GM12878 (cell line): ENCODE measurements at regions not wholly inside any gene's neighbourhood (a gene's known extent, or its start where the extent isn't known, plus 50 kb on each side); places are given as distances from the start of the nearest gene placed in this dataset.

Experiments
- ATAC-seq: fragments of 200-7000 bp; cut with Tn5 transposase; 3 replicates; pipeline ENCODE4 v1.9.1; 2020; ENCODE audit warnings: mild to moderate bottlenecking, moderate library complexity
- BruUV-seq: library from RNA; stranded (reverse); fragments of 400-500 nt; replicated peaks from 2 replicates; lab custom pipeline; 2021; lab: Mats Ljungman, UMichigan
- CTCF ChIA-PET: fragments of 300-600 bp; sonication (Branson Sonifier 250); formaldehyde crosslinking; extraction: SDS; loops from one replicate; lab custom pipeline; 2021; ENCODE audit warnings: inconsistent platforms; lab: Yijun Ruan, JAX
- POLR2A ChIA-PET: fragments of 350-600 bp; formaldehyde crosslinking; extraction: SDS; loops from one replicate; lab custom pipeline; 2021; ENCODE audit warnings: inconsistent platforms; lab: Charles Lee
- RAD21 ChIA-PET: fragments of 300-600 bp; sonication (Branson Sonifier 250); formaldehyde crosslinking; loops from one replicate; lab custom pipeline; 2023; ENCODE audit warnings: antibody characterized with exemption; ENCODE audit not compliant: unreplicated experiment; lab: Charles Lee
- SMC1A ChIA-PET: fragments of 300-600 bp; sonication (Branson Sonifier 250); formaldehyde crosslinking; loops from one replicate; lab custom pipeline; 2023; ENCODE audit not compliant: unreplicated experiment, uncharacterized antibody; lab: Charles Lee
- DNase-seq: peaks from one replicate; pipeline ENCODE4 v3.0.0-alpha.2; 2011; ENCODE audit warnings: low read depth, low spot score
- FAIRE-seq: peaks from 3 replicates; lab custom pipeline; 2011; peaks lifted over from hg19 to GRCh38; lab: Jason Lieb, UNC
- H2AFZ ChIP-seq: 2 replicates; pipeline ENCODE4 v1.6.0; 2011; ENCODE audit warnings: low read depth, low read length, control low read depth; ENCODE audit not compliant: control insufficient read depth
- H3K27ac ChIP-seq: 2 replicates; pipeline ENCODE4 v1.5.1; 2011; ENCODE audit warnings: control low read depth; ENCODE audit not compliant: control insufficient read depth, insufficient read depth
- H3K27me3 ChIP-seq, 2 experiments: replicated peaks in 1 of 2; 2 replicates each; pipeline versions ENCODE4 v1.6.0 to v1.6.1; 2011; ENCODE audit warnings: low read length in 1 of 2; ENCODE audit not compliant: control insufficient read depth in 2 of 2, insufficient read depth in 2 of 2
- H3K36me3 ChIP-seq, 2 experiments: 2 replicates each; pipeline ENCODE4 v1.5.1; 2011; ENCODE audit warnings: low read length in 1 of 2; ENCODE audit not compliant: control insufficient read depth in 2 of 2, insufficient read depth in 2 of 2
- H3K4me1 ChIP-seq: 2 replicates; pipeline ENCODE4 v1.6.1; 2011; ENCODE audit warnings: mild to moderate bottlenecking, low read length, moderate library complexity, mixed read lengths; ENCODE audit not compliant: control insufficient read depth, insufficient read depth
- H3K4me2 ChIP-seq: 2 replicates; pipeline ENCODE4 v1.6.0; 2011; ENCODE audit warnings: control low read depth; ENCODE audit not compliant: control insufficient read depth, insufficient read depth
- H3K4me3 ChIP-seq: fragments of 200-600 bp; sonication (generic); 2 replicates; pipeline ENCODE4 v1.5.1; 2016
- H3K79me2 ChIP-seq: 2 replicates; pipeline ENCODE4 v1.6.0; 2011; ENCODE audit warnings: low read length; ENCODE audit not compliant: control insufficient read depth, insufficient read depth
- H3K9ac ChIP-seq: 2 replicates; pipeline ENCODE4 v1.8.0; 2011; ENCODE audit warnings: low read length, control low read depth, mixed read lengths; ENCODE audit not compliant: control insufficient read depth, insufficient read depth
- H3K9me3 ChIP-seq: replicated peaks from 3 replicates; pipeline ENCODE4 v1.5.1; 2011; ENCODE audit warnings: mild to moderate bottlenecking, low read length; ENCODE audit not compliant: control insufficient read depth, insufficient read depth
- H4K20me1 ChIP-seq: 2 replicates; pipeline ENCODE4 v1.6.0; 2011; ENCODE audit not compliant: control insufficient read depth, insufficient read depth
- IKZF2 ChIP-seq, 2 experiments: fragments of 450-650 bp; IDR thresholded peaks; 2 replicates each; pipeline ENCODE4 v1.6.1; 2017; ENCODE audit warnings: mild to moderate bottlenecking in 2 of 2, moderate library complexity in 2 of 2
- MEF2A ChIP-seq: IDR thresholded peaks from 2 replicates; pipeline ENCODE4 v1.6.1; 2011; ENCODE audit warnings: low read depth, mild to moderate bottlenecking, low read length, moderate library complexity; ENCODE audit not compliant: insufficient read depth
- MXI1 ChIP-seq: fragments of 150-350 bp; IDR thresholded peaks from 2 replicates; pipeline ENCODE4 v1.6.1; 2011; ENCODE audit warnings: low read depth, mild to moderate bottlenecking, inconsistent platforms, low read length, improper control_type of control experiment
- NFYA ChIP-seq: IDR thresholded peaks from 2 replicates; pipeline ENCODE4 v1.6.1; 2011; ENCODE audit warnings: low read depth, mild to moderate bottlenecking, low read length, improper control_type of control experiment, borderline replicate concordance
- NFYB ChIP-seq: IDR thresholded peaks from 2 replicates; pipeline ENCODE4 v1.6.1; 2011; ENCODE audit warnings: low read depth, mild to moderate bottlenecking, low read length, improper control_type of control experiment, moderate library complexity; ENCODE audit not compliant: insufficient read depth
- POLR2AphosphoS2 ChIP-seq: IDR thresholded peaks from 2 replicates; pipeline ENCODE4 v1.6.1; 2011; ENCODE audit warnings: low read depth, mild to moderate bottlenecking, low read length, improper control_type of control experiment, moderate library complexity
- RAD21 ChIP-seq: IDR thresholded peaks from 2 replicates; pipeline ENCODE4 v1.6.1; 2011; ENCODE audit warnings: mild to moderate bottlenecking, low read depth, low read length, moderate library complexity; ENCODE audit not compliant: insufficient read depth
- RELB ChIP-seq: fragments of 450-650 bp; IDR thresholded peaks from 2 replicates; pipeline ENCODE4 v1.6.1; 2017; ENCODE audit warnings: low read depth, mild to moderate bottlenecking, moderate library complexity
- RUNX3 ChIP-seq: IDR thresholded peaks from 2 replicates; pipeline ENCODE4 v1.6.1; 2012; ENCODE audit warnings: low read length, inconsistent platforms
- SMAD5 ChIP-seq: IDR thresholded peaks from 2 replicates; pipeline ENCODE4 v1.6.1; 2016; ENCODE audit warnings: antibody characterized with exemption, low read depth
- SREBF2 ChIP-seq: IDR thresholded peaks from 2 replicates; pipeline ENCODE4 v1.6.1; 2012; ENCODE audit warnings: mild to moderate bottlenecking, low read length
- SRF ChIP-seq, 2 experiments: IDR thresholded peaks; 2 replicates each; pipeline ENCODE4 v1.6.1; 2011; ENCODE audit warnings: low read depth in 2 of 2, low read length in 2 of 2, mild to moderate bottlenecking in 1 of 2, moderate library complexity in 1 of 2
- TCF12 ChIP-seq: IDR thresholded peaks from 2 replicates; pipeline ENCODE4 v1.6.1; 2011; ENCODE audit warnings: low read depth, mild to moderate bottlenecking, low read length
- ZNF24 ChIP-seq: fragments of 450-650 bp; IDR thresholded peaks from 2 replicates; pipeline ENCODE4 v1.6.1; 2017; ENCODE audit warnings: antibody characterized with exemption, mild to moderate bottlenecking
- ZNF274 ChIP-seq: IDR thresholded peaks from one replicate; pipeline ENCODE4 v1.8.0; 2011; ENCODE audit not compliant: insufficient read length, insufficient read depth
- ZZZ3 ChIP-seq: IDR thresholded peaks from 2 replicates; pipeline ENCODE4 v1.6.1; 2011; ENCODE audit warnings: low read depth; ENCODE audit not compliant: control insufficient read depth, insufficient read length
- WGBS: methylation state at CpG from one replicate; pipeline ENCODE4 v1.1.6; 2016; ENCODE audit warnings: low lambda C conversion rate; ENCODE audit not compliant: insufficient replicate concordance, insufficient coverage; ENCODE audit errors: missing lambda C conversion rate; 5-methylcytosine and 5-hydroxymethylcytosine counted together
- in situ Hi-C: fragments of 300-500 bp; cut with MboI; formaldehyde crosslinking; loops from 9 replicates; pipeline ENCODE4 v1.14.3; 2018; ENCODE audit warnings: mixed read lengths
- intact Hi-C: fragments of 100-400 bp; cut with micrococcal nuclease; formaldehyde crosslinking; loops from one replicate; pipeline ENCODE4 v1.14.2; 2022; ENCODE audit not compliant: unreplicated experiment
- TF ChIP-seq, protein P1 (sequence below): fragments of 450-650 bp; conservative IDR thresholded peaks from 2 replicates; pipeline ENCODE4 v1.6.1; 2017; ENCODE audit warnings: mild to moderate bottlenecking, moderate library complexity
- TF ChIP-seq, protein P2 (sequence below): fragments of 450-650 bp; IDR thresholded peaks from 2 replicates; pipeline ENCODE4 v1.6.1; 2018; ENCODE audit warnings: borderline replicate concordance, mild to moderate bottlenecking; ENCODE audit not compliant: partially characterized antibody

GRCh38 chr15:98281130-98281529, 320.6 kb downstream of the ARRDC4 start:
- ChIA-PET POLR2A (no interaction called here), RAD21 (no interaction called here), SMC1A (no interaction called here), CTCF (no interaction called here)
- no peak overlapping the region for H2AFZ ChIP-seq
- H3K4me3 ChIP-seq = no peak overlapping the region
- in situ Hi-C loops = no loop called here
- H3K4me2 ChIP-seq = no peak overlapping the region
- no peak overlapping the region for H3K27ac ChIP-seq
- no peaks in the 10 kb centered on the region for H3K79me2 ChIP-seq
- no peak for ATAC-seq
- no peak overlapping the region for H3K9ac ChIP-seq
- no peak for FAIRE-seq
- no peaks in the 10 kb centered on the region for H3K36me3 ChIP-seq
- no peaks in the 10 kb centered on the region for H3K27me3 ChIP-seq
- TF ChIP-seq, protein P1, sequence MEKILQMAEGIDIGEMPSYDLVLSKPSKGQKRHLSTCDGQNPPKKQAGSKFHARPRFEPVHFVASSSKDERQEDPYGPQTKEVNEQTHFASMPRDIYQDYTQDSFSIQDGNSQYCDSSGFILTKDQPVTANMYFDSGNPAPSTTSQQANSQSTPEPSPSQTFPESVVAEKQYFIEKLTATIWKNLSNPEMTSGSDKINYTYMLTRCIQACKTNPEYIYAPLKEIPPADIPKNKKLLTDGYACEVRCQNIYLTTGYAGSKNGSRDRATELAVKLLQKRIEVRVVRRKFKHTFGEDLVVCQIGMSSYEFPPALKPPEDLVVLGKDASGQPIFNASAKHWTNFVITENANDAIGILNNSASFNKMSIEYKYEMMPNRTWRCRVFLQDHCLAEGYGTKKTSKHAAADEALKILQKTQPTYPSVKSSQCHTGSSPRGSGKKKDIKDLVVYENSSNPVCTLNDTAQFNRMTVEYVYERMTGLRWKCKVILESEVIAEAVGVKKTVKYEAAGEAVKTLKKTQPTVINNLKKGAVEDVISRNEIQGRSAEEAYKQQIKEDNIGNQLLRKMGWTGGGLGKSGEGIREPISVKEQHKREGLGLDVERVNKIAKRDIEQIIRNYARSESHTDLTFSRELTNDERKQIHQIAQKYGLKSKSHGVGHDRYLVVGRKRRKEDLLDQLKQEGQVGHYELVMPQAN = no peak
- TF ChIP-seq, protein P2, sequence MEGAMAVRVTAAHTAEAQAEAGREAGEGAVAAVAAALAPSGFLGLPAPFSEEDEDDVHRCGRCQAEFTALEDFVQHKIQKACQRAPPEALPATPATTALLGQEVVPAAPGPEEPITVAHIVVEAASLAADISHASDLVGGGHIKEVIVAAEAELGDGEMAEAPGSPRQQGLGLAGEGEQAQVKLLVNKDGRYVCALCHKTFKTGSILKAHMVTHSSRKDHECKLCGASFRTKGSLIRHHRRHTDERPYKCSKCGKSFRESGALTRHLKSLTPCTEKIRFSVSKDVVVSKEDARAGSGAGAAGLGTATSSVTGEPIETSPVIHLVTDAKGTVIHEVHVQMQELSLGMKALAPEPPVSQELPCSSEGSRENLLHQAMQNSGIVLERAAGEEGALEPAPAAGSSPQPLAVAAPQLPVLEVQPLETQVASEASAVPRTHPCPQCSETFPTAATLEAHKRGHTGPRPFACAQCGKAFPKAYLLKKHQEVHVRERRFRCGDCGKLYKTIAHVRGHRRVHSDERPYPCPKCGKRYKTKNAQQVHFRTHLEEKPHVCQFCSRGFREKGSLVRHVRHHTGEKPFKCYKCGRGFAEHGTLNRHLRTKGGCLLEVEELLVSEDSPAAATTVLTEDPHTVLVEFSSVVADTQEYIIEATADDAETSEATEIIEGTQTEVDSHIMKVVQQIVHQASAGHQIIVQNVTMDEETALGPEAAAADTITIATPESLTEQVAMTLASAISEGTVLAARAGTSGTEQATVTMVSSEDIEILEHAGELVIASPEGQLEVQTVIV = no peak
- TF ChIP-seq NFYB = no peak
- no peak for TF ChIP-seq RELB
- no peak for TF ChIP-seq TCF12
- no peak for TF ChIP-seq POLR2AphosphoS2
- no peak for TF ChIP-seq MXI1
- no peak for TF ChIP-seq ZNF24
- TF ChIP-seq SRF (IDR thresholded peaks at IDR 0.05; ENCODE audit: low read depth in 2 of 2, low read length in 2 of 2) = no peak
- TF ChIP-seq SMAD5 = no peak
- TF ChIP-seq ZNF274 = no peak
- no peak for TF ChIP-seq RUNX3
- no peak for TF ChIP-seq SREBF2
- no peak for TF ChIP-seq ZZZ3
- no peak for TF ChIP-seq NFYA
- no peak for TF ChIP-seq IKZF2 (IDR thresholded peaks at IDR 0.05)
- no peak for TF ChIP-seq MEF2A
- no peak for TF ChIP-seq RAD21
- WGBS = 12% methylated on average over 3 of the region's 3 CpGs
- no peaks in the 10 kb centered on the region; the same call in 2 of the 3 replicates for H3K9me3 ChIP-seq
- no peaks in the 10 kb centered on the region for H3K4me1 ChIP-seq
- no peaks in the 10 kb centered on the region for H4K20me1 ChIP-seq
- no TSS peak for BruUV-seq
- DNase-seq = no peak
- intact Hi-C loops = no loop called here
